ENCODE measurements at regions not wholly inside any gene's neighbourhood (a gene's known extent, or its start where the extent isn't known, plus 50 kb on each side); places are given as distances from the start of the nearest gene placed in this dataset.
"Not testable (repeated sequence)": the region's sequence is repeated elsewhere in the genome, so short reads cannot be mapped to it uniquely, and the experiment has no call there.

DNA sequence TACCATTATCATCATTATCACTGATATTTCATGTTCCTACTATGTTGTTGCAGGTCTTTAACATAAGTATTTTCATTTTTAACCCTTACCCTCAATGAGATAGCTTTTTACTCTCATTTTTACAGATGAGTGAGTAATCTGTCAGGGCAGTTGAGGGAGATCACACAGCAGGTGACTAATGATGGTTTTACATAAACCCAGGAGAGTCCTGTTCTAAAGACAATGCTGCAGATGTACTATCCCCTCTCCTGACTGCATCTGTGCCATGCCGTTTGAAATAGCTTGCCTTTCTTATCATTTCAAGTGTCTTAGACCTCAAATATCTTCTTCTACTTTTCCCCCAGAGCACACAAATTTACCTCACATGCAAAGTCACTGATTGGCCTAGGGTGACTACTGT is 1552.1 kb upstream of the SEL1L start:
- Histone ChIP-seq H3K9ac (ENCODE audit: low read length in 5 of 5) (no peak overlapping the region), H3K36me3 (ENCODE audit: control insufficient read depth in 5 of 5, insufficient read depth in 5 of 5, low read length in 5 of 5) (no peaks in the 10 kb centered on the region), H3K27ac (ENCODE audit: low read depth, low read length) (no peak overlapping the region), H3K4me1 (ENCODE audit: control insufficient read depth in 5 of 5, insufficient read depth in 5 of 5, low read length in 5 of 5) (no peaks in the 10 kb centered on the region), H3K9me3 (ENCODE audit: control insufficient read depth in 5 of 5, low read length in 5 of 5) (no peaks in the 10 kb centered on the region), H3K27me3 (ENCODE audit: control insufficient read depth in 5 of 5, insufficient read depth in 4 of 5, low read length in 5 of 5) (peaks cover 0 to 2% (median 0%) of the 10 kb centered on the region in 5 donors), H3K4me3 (ENCODE audit: low read depth in 1 of 5, low read length in 5 of 5) (no peak overlapping the region)

DNA sequence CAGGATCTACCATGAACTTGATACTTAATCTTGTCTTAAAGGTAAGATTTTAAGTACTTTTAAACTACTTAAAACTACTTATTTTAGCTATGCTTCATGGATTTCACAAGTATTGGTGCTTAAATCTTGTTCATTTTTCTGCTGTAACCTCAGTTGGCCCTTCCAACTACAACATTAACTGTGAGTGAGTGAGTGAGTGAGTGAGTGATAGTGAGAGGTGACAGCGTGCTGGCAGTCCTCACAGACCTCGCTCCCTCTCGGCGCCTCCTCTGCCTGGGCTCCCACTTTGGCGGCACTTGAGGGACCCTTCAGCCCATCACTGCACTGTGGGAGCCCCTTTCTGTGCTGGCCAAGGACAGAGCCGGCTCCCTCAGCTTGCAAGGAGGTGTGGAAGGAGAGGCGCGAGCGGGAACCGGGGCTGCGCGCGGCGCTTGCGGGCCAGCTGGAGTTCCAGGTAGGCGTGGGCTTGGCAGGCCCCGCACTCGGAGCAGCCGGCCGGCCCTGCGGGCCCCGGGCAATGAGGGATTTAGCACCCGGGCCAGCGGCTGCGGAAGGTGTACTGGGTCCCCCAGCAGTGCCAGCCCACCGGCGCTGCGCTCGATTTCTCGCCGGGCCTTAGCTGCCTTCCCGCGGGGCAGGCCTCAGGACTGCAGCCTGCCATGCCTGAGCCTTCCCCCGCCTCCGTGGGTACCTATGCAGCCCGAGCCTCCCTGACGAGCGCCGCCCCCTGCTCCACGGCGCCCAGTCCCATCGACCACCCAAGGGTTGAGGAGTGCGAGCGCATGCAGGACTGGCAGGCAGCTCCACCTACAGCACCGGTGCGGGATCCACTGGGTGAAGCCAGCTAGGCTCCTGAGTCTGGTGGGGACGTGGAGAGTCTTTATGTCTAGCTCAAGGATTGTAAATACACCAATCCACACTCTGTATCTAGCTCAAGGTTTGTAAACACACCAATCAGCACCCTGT is 1558.6 kb upstream of the SEL1L start:
- H3K4me3 ChIP-seq (ENCODE audit: low read depth in 1 of 5, low read length in 5 of 5); H3K4me1 ChIP-seq (ENCODE audit: control insufficient read depth in 5 of 5, insufficient read depth in 5 of 5, low read length in 5 of 5); H3K9ac ChIP-seq (ENCODE audit: low read length in 5 of 5); H3K27ac ChIP-seq (ENCODE audit: low read depth, low read length); H3K36me3 ChIP-seq (ENCODE audit: control insufficient read depth in 5 of 5, insufficient read depth in 5 of 5, low read length in 5 of 5); H3K27me3 ChIP-seq (ENCODE audit: control insufficient read depth in 5 of 5, insufficient read depth in 4 of 5, low read length in 5 of 5); H3K9me3 ChIP-seq (ENCODE audit: control insufficient read depth in 5 of 5, low read length in 5 of 5): not testable (repeated sequence)

DNA sequence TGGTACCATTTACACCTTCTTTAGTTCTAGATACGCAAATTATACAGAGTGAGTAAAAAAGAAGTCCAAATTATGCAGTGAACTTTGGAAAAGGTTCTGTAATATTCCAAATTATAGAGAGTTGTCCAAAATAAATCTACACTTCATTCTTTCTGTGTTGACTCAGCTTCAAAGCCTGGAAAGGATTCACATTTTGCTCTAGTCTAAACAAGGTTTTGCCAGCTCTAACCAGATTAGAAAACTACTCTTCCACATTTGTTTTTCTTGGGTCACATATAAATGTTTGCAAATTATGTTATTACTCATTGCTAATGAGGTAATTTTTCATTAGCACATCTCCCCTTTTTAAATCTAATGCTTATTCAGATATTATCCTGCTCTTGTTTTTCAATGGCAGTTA is 1562.4 kb upstream of the SEL1L start:
- Histone ChIP-seq H3K4me1 (ENCODE audit: control insufficient read depth in 5 of 5, insufficient read depth in 5 of 5, low read length in 5 of 5) (no peaks in the 10 kb centered on the region), H3K9me3 (ENCODE audit: control insufficient read depth in 5 of 5, low read length in 5 of 5) (no peaks in the 10 kb centered on the region), H3K27me3 (ENCODE audit: control insufficient read depth in 5 of 5, insufficient read depth in 4 of 5, low read length in 5 of 5) (no peaks in the 10 kb centered on the region), H3K36me3 (ENCODE audit: control insufficient read depth in 5 of 5, insufficient read depth in 5 of 5, low read length in 5 of 5) (no peaks in the 10 kb centered on the region), H3K4me3 (ENCODE audit: low read depth in 1 of 5, low read length in 5 of 5) (no peak overlapping the region), H3K27ac (ENCODE audit: low read depth, low read length) (no peak overlapping the region), H3K9ac (ENCODE audit: low read length in 5 of 5) (no peak overlapping the region)

DNA sequence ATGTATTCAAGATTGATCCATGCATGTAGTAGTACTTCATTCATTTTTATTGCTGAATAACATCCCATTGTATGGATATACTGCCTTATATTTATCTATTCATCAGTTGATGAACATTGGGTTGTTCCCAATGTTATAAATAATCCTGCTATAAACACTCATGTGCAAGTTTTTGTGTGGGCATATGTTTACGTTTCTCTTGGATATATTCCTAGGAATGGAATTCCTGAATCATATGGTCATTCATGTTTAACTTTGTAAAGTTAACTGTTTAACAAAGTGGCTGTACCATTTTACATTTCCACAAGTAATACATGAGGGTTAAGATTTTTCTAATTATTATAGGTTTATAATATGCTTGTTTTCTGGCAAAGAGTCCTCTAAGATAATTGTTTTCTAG is 1568.2 kb upstream of the SEL1L start:
- no peak overlapping the region for H3K4me3 ChIP-seq (ENCODE audit: low read depth in 1 of 5, low read length in 5 of 5)
- no peaks in the 10 kb centered on the region for H3K27me3 ChIP-seq (ENCODE audit: control insufficient read depth in 5 of 5, insufficient read depth in 4 of 5, low read length in 5 of 5)
- no peak overlapping the region for H3K9ac ChIP-seq (ENCODE audit: low read length in 5 of 5)
- no peaks in the 10 kb centered on the region for H3K36me3 ChIP-seq (ENCODE audit: control insufficient read depth in 5 of 5, insufficient read depth in 5 of 5, low read length in 5 of 5)
- no peak overlapping the region for H3K27ac ChIP-seq (ENCODE audit: low read depth, low read length)
- no peaks in the 10 kb centered on the region for H3K9me3 ChIP-seq (ENCODE audit: control insufficient read depth in 5 of 5, low read length in 5 of 5)
- no peaks in the 10 kb centered on the region for H3K4me1 ChIP-seq (ENCODE audit: control insufficient read depth in 5 of 5, insufficient read depth in 5 of 5, low read length in 5 of 5)

DNA sequence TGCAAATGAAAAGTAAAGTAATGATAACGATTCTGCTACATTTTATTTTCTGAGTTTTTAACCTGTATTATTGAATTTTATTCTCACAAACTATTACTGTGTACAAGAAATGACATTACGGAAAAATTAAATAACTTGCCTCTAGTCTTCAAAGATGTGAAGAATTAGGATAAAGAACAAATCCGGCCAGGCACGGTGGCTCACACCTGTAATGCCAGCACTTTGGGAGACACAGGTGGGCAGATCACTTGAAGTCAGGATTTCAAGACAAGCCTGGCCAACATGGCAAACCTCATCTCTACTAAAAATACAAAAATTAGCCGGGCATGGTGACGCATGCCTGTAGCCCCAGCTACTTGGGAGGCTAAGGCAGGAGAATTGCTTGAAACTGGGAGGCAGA is 1584.4 kb upstream of the SEL1L start:
- Histone ChIP-seq H3K9ac (ENCODE audit: low read length in 5 of 5) (no peak overlapping the region), H3K27me3 (ENCODE audit: control insufficient read depth in 5 of 5, insufficient read depth in 4 of 5, low read length in 5 of 5) (no peaks in the 10 kb centered on the region), H3K27ac (ENCODE audit: low read depth, low read length) (no peak overlapping the region), H3K36me3 (ENCODE audit: control insufficient read depth in 5 of 5, insufficient read depth in 5 of 5, low read length in 5 of 5) (no peaks in the 10 kb centered on the region), H3K4me3 (ENCODE audit: low read depth in 1 of 5, low read length in 5 of 5) (no peak overlapping the region), H3K9me3 (ENCODE audit: control insufficient read depth in 5 of 5, low read length in 5 of 5) (no peaks in the 10 kb centered on the region), H3K4me1 (ENCODE audit: control insufficient read depth in 5 of 5, insufficient read depth in 5 of 5, low read length in 5 of 5) (no peaks in the 10 kb centered on the region)

DNA sequence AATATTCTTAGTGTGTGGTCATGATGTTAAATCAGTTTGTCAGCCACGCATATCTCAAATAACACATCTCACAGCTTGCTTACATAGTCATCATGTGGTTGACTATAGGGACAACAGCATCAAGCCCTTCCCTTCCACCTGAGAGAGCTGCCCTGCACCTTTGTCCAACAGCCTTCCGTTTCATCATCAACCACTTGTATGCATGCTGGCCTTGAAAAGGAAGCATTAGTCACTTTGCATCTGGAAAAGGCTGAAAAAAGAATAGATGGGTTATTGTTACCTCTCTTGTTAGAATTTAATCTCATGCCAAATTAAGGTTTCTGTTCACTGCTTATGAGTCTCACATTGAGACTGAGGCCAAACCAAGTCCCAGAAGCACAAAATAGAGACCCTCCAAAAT is 1586.5 kb upstream of the SEL1L start:
- Histone ChIP-seq H3K9ac (ENCODE audit: low read length in 5 of 5) (no peak overlapping the region), H3K4me3 (ENCODE audit: low read depth in 1 of 5, low read length in 5 of 5) (no peak overlapping the region), H3K4me1 (ENCODE audit: control insufficient read depth in 5 of 5, insufficient read depth in 5 of 5, low read length in 5 of 5) (no peaks in the 10 kb centered on the region), H3K36me3 (ENCODE audit: control insufficient read depth in 5 of 5, insufficient read depth in 5 of 5, low read length in 5 of 5) (no peaks in the 10 kb centered on the region), H3K27ac (ENCODE audit: low read depth, low read length) (no peak overlapping the region), H3K9me3 (ENCODE audit: control insufficient read depth in 5 of 5, low read length in 5 of 5) (no peaks in the 10 kb centered on the region), H3K27me3 (ENCODE audit: control insufficient read depth in 5 of 5, insufficient read depth in 4 of 5, low read length in 5 of 5) (no peaks in the 10 kb centered on the region)

DNA sequence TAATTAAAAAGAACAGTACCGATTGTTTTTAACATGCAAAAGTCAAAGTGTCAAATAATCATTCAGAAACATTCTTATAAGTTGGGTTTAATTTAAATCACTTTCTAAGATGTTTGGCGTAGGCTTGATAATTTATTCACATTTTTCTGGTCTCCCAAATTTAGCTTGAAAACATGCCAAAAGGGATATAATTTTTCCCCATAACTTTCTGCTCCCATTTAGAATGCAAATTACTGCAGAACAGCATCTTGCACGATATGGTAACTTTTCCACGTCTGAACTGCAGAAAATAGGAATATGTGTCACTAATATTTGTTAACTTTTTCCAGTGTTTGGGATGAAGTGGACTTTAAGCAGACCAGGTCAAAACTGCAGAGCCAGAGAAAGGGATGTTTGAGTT is 1592.4 kb upstream of the SEL1L start:
- no peak overlapping the region for H3K9ac ChIP-seq (ENCODE audit: low read length in 5 of 5)
- no peaks in the 10 kb centered on the region for H3K4me1 ChIP-seq (ENCODE audit: control insufficient read depth in 5 of 5, insufficient read depth in 5 of 5, low read length in 5 of 5)
- H3K4me3 ChIP-seq (ENCODE audit: low read depth in 1 of 5, low read length in 5 of 5) = no peak overlapping the region
- H3K27ac ChIP-seq (ENCODE audit: low read depth, low read length) = no peak overlapping the region
- no peaks in the 10 kb centered on the region for H3K36me3 ChIP-seq (ENCODE audit: control insufficient read depth in 5 of 5, insufficient read depth in 5 of 5, low read length in 5 of 5)
- no peaks in the 10 kb centered on the region for H3K9me3 ChIP-seq (ENCODE audit: control insufficient read depth in 5 of 5, low read length in 5 of 5)
- H3K27me3 ChIP-seq (ENCODE audit: control insufficient read depth in 5 of 5, insufficient read depth in 4 of 5, low read length in 5 of 5) = no peaks in the 10 kb centered on the region

DNA sequence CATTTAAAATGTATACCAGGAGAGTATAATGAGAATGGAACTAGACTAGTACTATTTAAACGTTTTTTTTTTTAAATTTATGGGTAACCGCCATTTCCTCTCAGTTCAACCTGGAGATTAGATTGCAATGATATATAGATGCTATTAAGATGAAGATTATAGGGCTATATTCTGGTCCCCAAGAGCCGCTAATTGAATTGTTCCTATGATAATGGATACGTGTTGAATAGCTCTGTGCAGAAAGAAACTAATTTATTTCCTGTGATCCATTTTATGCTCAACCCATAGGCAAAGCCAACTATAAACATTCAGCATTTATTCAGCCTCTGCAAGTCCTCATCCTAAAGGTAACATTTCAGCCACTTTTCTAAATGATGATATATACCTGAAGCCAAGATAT is 1595.1 kb upstream of the SEL1L start:
- H3K9ac ChIP-seq (ENCODE audit: low read length in 5 of 5) = no peak overlapping the region
- no peaks in the 10 kb centered on the region for H3K27me3 ChIP-seq (ENCODE audit: control insufficient read depth in 5 of 5, insufficient read depth in 4 of 5, low read length in 5 of 5)
- no peaks in the 10 kb centered on the region for H3K9me3 ChIP-seq (ENCODE audit: control insufficient read depth in 5 of 5, low read length in 5 of 5)
- no peaks in the 10 kb centered on the region for H3K36me3 ChIP-seq (ENCODE audit: control insufficient read depth in 5 of 5, insufficient read depth in 5 of 5, low read length in 5 of 5)
- no peak overlapping the region for H3K4me3 ChIP-seq (ENCODE audit: low read depth in 1 of 5, low read length in 5 of 5)
- H3K27ac ChIP-seq (ENCODE audit: low read depth, low read length) = no peak overlapping the region
- no peaks in the 10 kb centered on the region for H3K4me1 ChIP-seq (ENCODE audit: control insufficient read depth in 5 of 5, insufficient read depth in 5 of 5, low read length in 5 of 5)

DNA sequence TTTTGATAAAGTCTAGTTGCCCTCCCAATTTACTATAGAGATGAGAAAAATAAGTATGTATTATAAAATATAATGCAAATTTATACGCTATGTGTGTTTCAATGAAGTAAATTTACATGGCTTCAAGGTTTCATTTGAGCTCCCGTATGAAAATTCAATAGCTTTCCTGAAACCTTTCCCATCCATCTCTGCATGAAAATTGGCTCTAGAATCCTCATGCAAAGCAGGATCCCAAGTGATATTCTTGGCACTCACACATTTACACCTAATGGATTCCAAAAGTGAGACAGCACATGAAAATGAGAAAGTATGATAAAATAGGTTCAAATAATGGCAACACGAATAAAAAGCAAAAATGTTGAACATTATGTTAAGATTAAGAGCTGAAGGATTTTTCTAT is 1595.8 kb upstream of the SEL1L start:
- Histone ChIP-seq H3K36me3 (ENCODE audit: control insufficient read depth in 5 of 5, insufficient read depth in 5 of 5, low read length in 5 of 5) (no peaks in the 10 kb centered on the region), H3K9ac (ENCODE audit: low read length in 5 of 5) (no peak overlapping the region), H3K4me1 (ENCODE audit: control insufficient read depth in 5 of 5, insufficient read depth in 5 of 5, low read length in 5 of 5) (no peaks in the 10 kb centered on the region), H3K9me3 (ENCODE audit: control insufficient read depth in 5 of 5, low read length in 5 of 5) (no peaks in the 10 kb centered on the region), H3K27ac (ENCODE audit: low read depth, low read length) (no peak overlapping the region), H3K27me3 (ENCODE audit: control insufficient read depth in 5 of 5, insufficient read depth in 4 of 5, low read length in 5 of 5) (no peaks in the 10 kb centered on the region), H3K4me3 (ENCODE audit: low read depth in 1 of 5, low read length in 5 of 5) (no peak overlapping the region)

DNA sequence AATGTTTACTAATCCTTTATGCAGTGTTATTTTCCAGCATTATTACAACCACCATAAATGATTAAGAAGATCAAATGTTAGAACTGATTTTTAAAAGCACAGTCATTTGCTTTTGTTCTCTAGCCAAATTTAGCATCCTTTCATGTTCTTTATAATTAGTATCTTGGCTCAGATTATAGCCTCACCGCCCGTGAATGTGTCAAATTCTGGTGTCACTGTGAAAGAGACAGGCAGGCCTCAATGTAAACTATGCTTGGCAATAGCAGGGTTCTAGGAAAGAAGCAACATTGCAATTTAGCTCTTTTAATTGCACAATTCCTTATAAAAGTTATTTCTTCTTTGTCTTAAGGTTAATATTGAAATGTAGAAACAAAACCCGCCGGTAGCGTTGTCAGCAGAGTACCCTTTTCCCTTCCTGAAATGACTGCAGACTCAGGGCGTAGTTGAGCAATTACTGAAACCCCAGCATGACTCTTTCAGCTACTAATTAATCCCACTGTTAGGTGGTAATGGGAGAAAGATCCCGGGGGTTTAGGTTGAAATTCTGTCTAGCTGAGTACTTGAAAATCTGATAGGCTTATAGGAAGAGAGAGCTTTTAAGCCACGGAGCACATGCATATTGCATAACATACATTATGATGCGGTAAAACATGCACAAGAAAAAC is 1600.5 kb upstream of the SEL1L start:
- no peaks in the 10 kb centered on the region for H3K4me1 ChIP-seq (ENCODE audit: control insufficient read depth in 5 of 5, insufficient read depth in 5 of 5, low read length in 5 of 5)
- no peaks in the 10 kb centered on the region for H3K36me3 ChIP-seq (ENCODE audit: control insufficient read depth in 5 of 5, insufficient read depth in 5 of 5, low read length in 5 of 5)
- H3K9ac ChIP-seq (ENCODE audit: low read length in 5 of 5) = no peak overlapping the region
- no peak overlapping the region for H3K4me3 ChIP-seq (ENCODE audit: low read depth in 1 of 5, low read length in 5 of 5)
- H3K27ac ChIP-seq (ENCODE audit: low read depth, low read length) = no peak overlapping the region
- no peaks in the 10 kb centered on the region for H3K27me3 ChIP-seq (ENCODE audit: control insufficient read depth in 5 of 5, insufficient read depth in 4 of 5, low read length in 5 of 5)
- H3K9me3 ChIP-seq (ENCODE audit: control insufficient read depth in 5 of 5, low read length in 5 of 5) = no peaks in the 10 kb centered on the region
